SK-MEL-5 (cell line): ENCODE measurements at regions not wholly inside any gene's neighbourhood (a gene's known extent, or its start where the extent isn't known, plus 50 kb on each side); places are given as distances from the start of the nearest gene placed in this dataset.
A peak's percentile ranks its signal among the peaks of the same experiment; 100 is the strongest.
"Not testable (repeated sequence)": the region's sequence is repeated elsewhere in the genome, so short reads cannot be mapped to it uniquely, and the experiment has no call there.

Experiments used
- DNase-seq: peaks from one replicate; pipeline ENCODE4 v3.0.0-alpha.2; 2016; ENCODE audit warnings: low read depth, low spot score
- in situ Hi-C: cut with HindIII; loops from 2 replicates; pipeline ENCODE4 v1.10.0; 2016; ENCODE audit warnings: low sequenced_read_pairs, high pct_unique_total_duplicates, low pct_unique_long_range_greater_than_20kb

- in situ Hi-C loops, DNase-seq: not testable (repeated sequence)
Measured at GRCh38 chr10:84019854-84020458, 119.4 kb upstream of the GHITM start.

GRCh38 chr10:84026821-84027257 lies 112.5 kb upstream of the GHITM start:
- peak; percentile 55 for DNase-seq
- in situ Hi-C loops: no loop called here

- DNase-seq: no peak
- in situ Hi-C loops: no loop called here
Measured at GRCh38 chr10:84029840-84030239, 109.5 kb upstream of the GHITM start.

- in situ Hi-C loops: no loop called here
- no peak for DNase-seq
Measured at GRCh38 chr10:84038035-84038434, 101.3 kb upstream of the GHITM start.

- in situ Hi-C loops: no loop called here
- no peak for DNase-seq
Measured at GRCh38 chr10:84039957-84040356, 99.4 kb upstream of the GHITM start.

GRCh38 chr10:84047258-84048010 lies 91.9 kb upstream of the GHITM start:
- in situ Hi-C loops: no loop called here
- no peak for DNase-seq

- in situ Hi-C loops: no loop called here
- DNase-seq: no peak
Measured at GRCh38 chr10:84049645-84050011, 89.7 kb upstream of the GHITM start.

GRCh38 chr10:84053626-84054025 lies 85.7 kb upstream of the GHITM start:
- in situ Hi-C loops: no loop called here
- no peak for DNase-seq

GRCh38 chr10:84054743-84055142 lies 84.6 kb upstream of the GHITM start:
- in situ Hi-C loops: no loop called here
- no peak for DNase-seq

GRCh38 chr10:84059526-84059925 lies 79.8 kb upstream of the GHITM start:
- in situ Hi-C loops: no loop called here
- peak; percentile 34 for DNase-seq

- DNase-seq: no peak
- in situ Hi-C loops: no loop called here
Measured at GRCh38 chr10:84063440-84063839, 75.9 kb upstream of the GHITM start.

- DNase-seq: no peak
- in situ Hi-C loops: no loop called here
Measured at GRCh38 chr10:84065804-84066601, 73.3 kb upstream of the GHITM start.

GRCh38 chr10:84074521-84074920 lies 64.8 kb upstream of the GHITM start:
- in situ Hi-C loops: no loop called here
- DNase-seq: no peak

- in situ Hi-C loops: no loop called here
- DNase-seq: no peak
Measured at GRCh38 chr10:84075226-84076046, 63.9 kb upstream of the GHITM start.

GRCh38 chr10:84076047-84076388 lies 63.3 kb upstream of the GHITM start:
- no peak for DNase-seq

GRCh38 chr10:84076540-84077195 lies 62.6 kb upstream of the GHITM start:
- in situ Hi-C loops: no loop called here
- peak; percentile 65 for DNase-seq

More at GRCh38 chr10:84076047-84076388, 63.3 kb upstream of the GHITM start:
- in situ Hi-C loops: no loop called here

GRCh38 chr10:84077768-84078167 lies 61.5 kb upstream of the GHITM start:
- in situ Hi-C loops: no loop called here
- no peak for DNase-seq
